ENCODE measurements at regions not wholly inside any gene's neighbourhood (a gene's known extent, or its start where the extent isn't known, plus 50 kb on each side); places are given as distances from the start of the nearest gene placed in this dataset.
"Not testable (repeated sequence)": the region's sequence is repeated elsewhere in the genome, so short reads cannot be mapped to it uniquely, and the experiment has no call there.

GRCh38 chr18:66895631-66896030, 291.7 kb upstream of the CDH19 start:
- Mint-ChIP-seq H3K4me1 (no peaks in the 10 kb centered on the region), H3K27me3 (no peaks in the 10 kb centered on the region), H3K36me3 (no peaks in the 10 kb centered on the region), H3K27ac (no peak overlapping the region), H3K4me3 (no peak overlapping the region), H3K9me3 (peaks cover 0 to 8% (median 0%) of the 10 kb centered on the region in 11 donors)
- no peak overlapping the region for H3K4me3 ChIP-seq (ENCODE audit: low read length)
- intact Hi-C loops (cut with micrococcal nuclease): no loop called here
- ATAC-seq (no peak), DNase-seq (no peak)
- no peaks in the 10 kb centered on the region for H3K27me3 ChIP-seq (ENCODE audit: control insufficient read depth in 2 of 2, insufficient read depth in 2 of 2, low read length in 2 of 2)
- no peaks in the 10 kb centered on the region for H3K9me3 ChIP-seq (ENCODE audit: control insufficient read depth in 2 of 3, low read length in 3 of 3)
- no peak overlapping the region for H3K27ac ChIP-seq (ENCODE audit: low read depth, low read length)
- ChIA-PET POLR2A (no interaction called here), CTCF (no interaction called here)
- H3K36me3 ChIP-seq (ENCODE audit: control insufficient read depth in 2 of 3, insufficient read depth in 3 of 3, low read length in 3 of 3): no peaks in the 10 kb centered on the region
- H3K4me1 ChIP-seq (ENCODE audit: control insufficient read depth in 2 of 2, insufficient read depth in 2 of 2, low read length in 2 of 2): no peaks in the 10 kb centered on the region

GRCh38 chr18:66894851-66895250, 291.0 kb upstream of the CDH19 start:
- H3K9me3 Mint-ChIP-seq: peaks cover 0 to 8% (median 0%) of the 10 kb centered on the region in 11 donors
- CTCF ChIA-PET: no interaction called here
- Histone ChIP-seq H3K27me3 (ENCODE audit: control insufficient read depth in 2 of 2, insufficient read depth in 2 of 2, low read length in 2 of 2) (no peaks in the 10 kb centered on the region), H3K4me3 (ENCODE audit: low read length) (no peak overlapping the region), H3K27ac (ENCODE audit: low read depth, low read length) (no peak overlapping the region), H3K4me1 (ENCODE audit: control insufficient read depth in 2 of 2, insufficient read depth in 2 of 2, low read length in 2 of 2) (no peaks in the 10 kb centered on the region), H3K36me3 (ENCODE audit: control insufficient read depth in 2 of 3, insufficient read depth in 3 of 3, low read length in 3 of 3) (no peaks in the 10 kb centered on the region), H3K9me3 (ENCODE audit: control insufficient read depth in 2 of 3, low read length in 3 of 3) (no peaks in the 10 kb centered on the region)
- no peak overlapping the region for H3K27ac Mint-ChIP-seq
- POLR2A ChIA-PET: no interaction called here
- no peak overlapping the region for H3K4me3 Mint-ChIP-seq
- ATAC-seq (no peak), DNase-seq (no peak)
- H3K27me3 Mint-ChIP-seq: no peaks in the 10 kb centered on the region
- H3K36me3 Mint-ChIP-seq: no peaks in the 10 kb centered on the region
- no peaks in the 10 kb centered on the region for H3K4me1 Mint-ChIP-seq
- intact Hi-C loops (cut with micrococcal nuclease): no loop called here

GRCh38 chr18:66892388-66892787, 288.5 kb upstream of the CDH19 start:
- DNase-seq; H3K36me3 ChIP-seq (ENCODE audit: control insufficient read depth in 2 of 3, insufficient read depth in 3 of 3, low read length in 3 of 3); H3K4me3 Mint-ChIP-seq; H3K4me1 ChIP-seq (ENCODE audit: control insufficient read depth in 2 of 2, insufficient read depth in 2 of 2, low read length in 2 of 2); H3K9me3 Mint-ChIP-seq; H3K4me1 Mint-ChIP-seq; H3K27ac ChIP-seq (ENCODE audit: low read depth, low read length); H3K9me3 ChIP-seq (ENCODE audit: control insufficient read depth in 2 of 3, low read length in 3 of 3); ATAC-seq; H3K27me3 Mint-ChIP-seq; intact Hi-C loops (cut with micrococcal nuclease); CTCF ChIA-PET; H3K27ac Mint-ChIP-seq; H3K27me3 ChIP-seq (ENCODE audit: control insufficient read depth in 2 of 2, insufficient read depth in 2 of 2, low read length in 2 of 2); POLR2A ChIA-PET; H3K4me3 ChIP-seq (ENCODE audit: low read length); H3K36me3 Mint-ChIP-seq: not testable (repeated sequence)

GRCh38 chr18:66874812-66875474, 271.1 kb upstream of the CDH19 start:
- ATAC-seq: no peak

GRCh38 chr18:66874375-66874774, 270.5 kb upstream of the CDH19 start:
- no peak overlapping the region for H3K4me3 Mint-ChIP-seq
- ChIA-PET POLR2A (no interaction called here), CTCF (no interaction called here)
- Histone ChIP-seq H3K27me3 (ENCODE audit: control insufficient read depth in 2 of 2, insufficient read depth in 2 of 2, low read length in 2 of 2) (no peaks in the 10 kb centered on the region), H3K4me1 (ENCODE audit: control insufficient read depth in 2 of 2, insufficient read depth in 2 of 2, low read length in 2 of 2) (no peaks in the 10 kb centered on the region), H3K9me3 (ENCODE audit: control insufficient read depth in 2 of 3, low read length in 3 of 3) (no peaks in the 10 kb centered on the region), H3K36me3 (ENCODE audit: control insufficient read depth in 2 of 3, insufficient read depth in 3 of 3, low read length in 3 of 3) (no peaks in the 10 kb centered on the region), H3K27ac (ENCODE audit: low read depth, low read length) (no peak overlapping the region), H3K4me3 (ENCODE audit: low read length) (no peak overlapping the region)
- no peak overlapping the region for H3K27ac Mint-ChIP-seq
- H3K9me3 Mint-ChIP-seq: peaks cover 0 to 4% (median 0%) of the 10 kb centered on the region in 11 donors
- ATAC-seq: no peak
- H3K4me1 Mint-ChIP-seq: no peaks in the 10 kb centered on the region
- intact Hi-C loops (cut with micrococcal nuclease): no loop called here
- no peaks in the 10 kb centered on the region for H3K36me3 Mint-ChIP-seq
- no peak for DNase-seq
- H3K27me3 Mint-ChIP-seq: no peaks in the 10 kb centered on the region

More at GRCh38 chr18:66874812-66875474, 271.1 kb upstream of the CDH19 start:
- Histone ChIP-seq H3K27ac (ENCODE audit: low read depth, low read length) (no peak overlapping the region), H3K9me3 (ENCODE audit: control insufficient read depth in 2 of 3, low read length in 3 of 3) (no peaks in the 10 kb centered on the region), H3K4me3 (ENCODE audit: low read length) (no peak overlapping the region), H3K27me3 (ENCODE audit: control insufficient read depth in 2 of 2, insufficient read depth in 2 of 2, low read length in 2 of 2) (no peaks in the 10 kb centered on the region), H3K4me1 (ENCODE audit: control insufficient read depth in 2 of 2, insufficient read depth in 2 of 2, low read length in 2 of 2) (no peaks in the 10 kb centered on the region), H3K36me3 (ENCODE audit: control insufficient read depth in 2 of 3, insufficient read depth in 3 of 3, low read length in 3 of 3) (no peaks in the 10 kb centered on the region)
- no peak for DNase-seq
- Mint-ChIP-seq H3K9me3 (no peaks in the 10 kb centered on the region), H3K4me3 (no peak overlapping the region), H3K4me1 (no peaks in the 10 kb centered on the region), H3K36me3 (no peaks in the 10 kb centered on the region), H3K27ac (no peak overlapping the region), H3K27me3 (no peaks in the 10 kb centered on the region)
- ChIA-PET POLR2A (no interaction called here), CTCF (no interaction called here)
- intact Hi-C loops (cut with micrococcal nuclease): no loop called here

GRCh38 chr18:66873899-66874298, 270.0 kb upstream of the CDH19 start:
- no peak overlapping the region for H3K27ac Mint-ChIP-seq
- no peaks in the 10 kb centered on the region for H3K4me1 Mint-ChIP-seq
- no peak for DNase-seq
- Histone ChIP-seq H3K27ac (ENCODE audit: low read depth, low read length) (no peak overlapping the region), H3K36me3 (ENCODE audit: control insufficient read depth in 2 of 3, insufficient read depth in 3 of 3, low read length in 3 of 3) (no peaks in the 10 kb centered on the region), H3K4me1 (ENCODE audit: control insufficient read depth in 2 of 2, insufficient read depth in 2 of 2, low read length in 2 of 2) (no peaks in the 10 kb centered on the region), H3K27me3 (ENCODE audit: control insufficient read depth in 2 of 2, insufficient read depth in 2 of 2, low read length in 2 of 2) (no peaks in the 10 kb centered on the region), H3K9me3 (ENCODE audit: control insufficient read depth in 2 of 3, low read length in 3 of 3) (no peaks in the 10 kb centered on the region), H3K4me3 (ENCODE audit: low read length) (no peak overlapping the region)
- H3K36me3 Mint-ChIP-seq: no peaks in the 10 kb centered on the region
- intact Hi-C loops (cut with micrococcal nuclease): no loop called here
- peaks cover 0 to 4% (median 0%) of the 10 kb centered on the region in 11 donors for H3K9me3 Mint-ChIP-seq
- no peaks in the 10 kb centered on the region for H3K27me3 Mint-ChIP-seq
- H3K4me3 Mint-ChIP-seq: no peak overlapping the region
- ATAC-seq: no peak
- ChIA-PET POLR2A (no interaction called here), CTCF (no interaction called here)

GRCh38 chr18:66872277-66872676, 268.4 kb upstream of the CDH19 start:
- Mint-ChIP-seq H3K4me1 (no peaks in the 10 kb centered on the region), H3K27me3 (no peaks in the 10 kb centered on the region), H3K4me3 (no peak overlapping the region), H3K27ac (no peak overlapping the region), H3K36me3 (no peaks in the 10 kb centered on the region), H3K9me3 (peaks cover 0 to 4% (median 0%) of the 10 kb centered on the region in 11 donors)
- ChIA-PET POLR2A (no interaction called here), CTCF (no interaction called here)
- intact Hi-C loops (cut with micrococcal nuclease): no loop called here
- H3K27ac ChIP-seq (ENCODE audit: low read depth, low read length): no peak overlapping the region
- H3K27me3 ChIP-seq (ENCODE audit: control insufficient read depth in 2 of 2, insufficient read depth in 2 of 2, low read length in 2 of 2): no peaks in the 10 kb centered on the region
- H3K4me3 ChIP-seq (ENCODE audit: low read length): no peak overlapping the region
- no peak for ATAC-seq
- H3K4me1 ChIP-seq (ENCODE audit: control insufficient read depth in 2 of 2, insufficient read depth in 2 of 2, low read length in 2 of 2): no peaks in the 10 kb centered on the region
- DNase-seq: no peak
- no peaks in the 10 kb centered on the region for H3K36me3 ChIP-seq (ENCODE audit: control insufficient read depth in 2 of 3, insufficient read depth in 3 of 3, low read length in 3 of 3)
- H3K9me3 ChIP-seq (ENCODE audit: control insufficient read depth in 2 of 3, low read length in 3 of 3): peaks cover 0 to 4% (median 0%) of the 10 kb centered on the region in 3 experiments
